Muscle of leg (tissue), 3 donors: ENCODE measurements at regions not wholly inside any gene's neighbourhood (a gene's known extent, or its start where the extent isn't known, plus 50 kb on each side); places are given as distances from the start of the nearest gene placed in this dataset.

Experiments used
- DNase-seq: peaks from one replicate; pipeline ENCODE4 v3.0.0; 2013
- H3K27ac ChIP-seq: one replicate; pipeline ENCODE4 v1.5.1; 2013; ENCODE audit warnings: mild to moderate bottlenecking, low read length, control low read depth
- H3K27me3 ChIP-seq: one replicate; pipeline ENCODE4 v1.6.1; 2013; ENCODE audit warnings: low read length; ENCODE audit not compliant: control insufficient read depth, insufficient read depth
- H3K36me3 ChIP-seq: one replicate; pipeline ENCODE4 v1.6.1; 2013; ENCODE audit warnings: low read length; ENCODE audit not compliant: control insufficient read depth, insufficient read depth
- H3K4me1 ChIP-seq: one replicate; pipeline ENCODE4 v1.6.1; 2013; ENCODE audit warnings: low read length; ENCODE audit not compliant: control insufficient read depth, insufficient read depth
- H3K4me3 ChIP-seq: one replicate; pipeline ENCODE4 v1.5.1; 2013; ENCODE audit warnings: low read length, control low read depth
- H3K9me3 ChIP-seq: replicated peaks from 2 replicates; pipeline ENCODE4 v1.6.1; 2013; ENCODE audit warnings: low read depth, low read length; ENCODE audit not compliant: control insufficient read depth
- WGBS: methylation state at CpG from one replicate; pipeline ENCODE4 v1.1.5; 2013; ENCODE audit warnings: missing lambda C conversion rate; ENCODE audit not compliant: insufficient coverage; 5-methylcytosine and 5-hydroxymethylcytosine counted together

GRCh38 chr7:21367537-21367936, 60.3 kb upstream of the SP4 start:
- no peaks in the 10 kb centered on the region for H3K36me3 ChIP-seq
- H3K27me3 ChIP-seq = no peaks in the 10 kb centered on the region
- no peak overlapping the region for H3K27ac ChIP-seq
- peaks cover 3% of the 10 kb centered on the region for H3K9me3 ChIP-seq
- DNase-seq = no peak
- no peaks in the 10 kb centered on the region for H3K4me1 ChIP-seq
- WGBS = 88% methylated on average over 2 of the region's 10 CpGs
- H3K4me3 ChIP-seq = no peak overlapping the region

GRCh38 chr7:21368317-21368716, 59.6 kb upstream of the SP4 start:
- peaks cover 3% of the 10 kb centered on the region for H3K9me3 ChIP-seq
- DNase-seq = no peak
- H3K36me3 ChIP-seq = no peaks in the 10 kb centered on the region
- H3K27ac ChIP-seq = no peak overlapping the region
- H3K27me3 ChIP-seq = no peaks in the 10 kb centered on the region
- 60% methylated on average over 1 of the region's 1 CpG for WGBS
- no peak overlapping the region for H3K4me3 ChIP-seq
- H3K4me1 ChIP-seq = no peaks in the 10 kb centered on the region

DNA sequence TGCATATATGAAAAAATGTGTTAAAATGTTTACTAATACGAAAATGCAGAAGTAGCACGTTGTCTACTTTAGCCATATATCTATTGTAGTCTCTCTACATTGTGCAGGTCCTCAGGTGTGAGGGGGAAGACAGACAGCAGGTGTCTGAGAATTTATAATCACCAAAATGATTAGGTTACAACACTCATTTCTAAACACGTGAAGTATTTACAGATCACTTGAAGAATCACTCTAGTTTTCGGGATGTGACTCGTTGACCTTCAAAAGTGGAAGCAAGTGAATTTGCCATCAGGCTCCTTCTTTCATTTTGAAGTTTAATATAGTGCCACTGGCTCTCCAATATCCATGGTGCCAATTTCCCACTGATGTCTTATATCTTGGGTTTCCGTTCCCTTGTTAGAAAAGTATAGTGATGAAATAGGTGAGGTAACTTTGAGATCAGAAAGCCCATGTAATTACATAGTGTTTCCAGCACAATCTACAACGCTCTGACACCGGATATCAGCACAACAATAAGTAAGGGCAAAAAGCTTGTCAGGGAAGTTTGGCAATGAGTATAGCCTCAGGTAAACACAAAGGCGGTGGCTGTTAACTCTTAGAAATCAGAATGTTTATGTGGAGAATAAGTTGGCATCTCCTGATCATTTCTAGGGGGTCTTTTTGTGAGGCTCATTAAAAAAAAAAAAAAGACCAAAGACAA, 57.5 kb upstream of the SP4 start:
- no peak for DNase-seq
- Histone ChIP-seq H3K27me3 (no peaks in the 10 kb centered on the region), H3K9me3 (no peaks in the 10 kb centered on the region), H3K27ac (no peak overlapping the region), H3K4me3 (no peak overlapping the region), H3K4me1 (no peaks in the 10 kb centered on the region), H3K36me3 (no peaks in the 10 kb centered on the region)
- 72% methylated on average over 2 of the region's 9 CpGs for WGBS

- Histone ChIP-seq H3K4me1 (no peaks in the 10 kb centered on the region), H3K27me3 (no peaks in the 10 kb centered on the region), H3K4me3 (no peak overlapping the region), H3K36me3 (no peaks in the 10 kb centered on the region), H3K9me3 (no peaks in the 10 kb centered on the region), H3K27ac (no peak overlapping the region)
- no CpG with 5 or more reads among the region's 2 CpGs for WGBS
- DNase-seq = no peak
Measured at GRCh38 chr7:21371360-21371759, 56.5 kb upstream of the SP4 start.

- H3K9me3 ChIP-seq = peaks cover 3% of the 10 kb centered on the region
- no peak overlapping the region for H3K4me3 ChIP-seq
- no peaks in the 10 kb centered on the region for H3K4me1 ChIP-seq
- DNase-seq = no peak
- H3K27ac ChIP-seq = no peak overlapping the region
- no peaks in the 10 kb centered on the region for H3K27me3 ChIP-seq
- WGBS = no CpG with 5 or more reads among the region's 7 CpGs
- H3K36me3 ChIP-seq = no peaks in the 10 kb centered on the region
Measured at GRCh38 chr7:21373031-21373430, 54.9 kb upstream of the SP4 start.

- WGBS = no CpG with 5 or more reads among the region's 2 CpGs
- H3K27me3 ChIP-seq = no peaks in the 10 kb centered on the region
- H3K4me1 ChIP-seq = no peaks in the 10 kb centered on the region
Measured at GRCh38 chr7:21374134-21374533, 53.7 kb upstream of the SP4 start.

GRCh38 chr7:21377545-21377944, 50.3 kb upstream of the SP4 start:
- WGBS = 36% methylated on average over 2 of the region's 2 CpGs

More at GRCh38 chr7:21374134-21374533, 53.7 kb upstream of the SP4 start:
- no peaks in the 10 kb centered on the region for H3K36me3 ChIP-seq
- no peak for DNase-seq
- no peak overlapping the region for H3K27ac ChIP-seq
- no peak overlapping the region for H3K4me3 ChIP-seq
- peaks cover 3% of the 10 kb centered on the region for H3K9me3 ChIP-seq

More at GRCh38 chr7:21377545-21377944, 50.3 kb upstream of the SP4 start:
- no peaks in the 10 kb centered on the region for H3K36me3 ChIP-seq
- H3K4me3 ChIP-seq = no peak overlapping the region
- H3K27ac ChIP-seq = no peak overlapping the region
- DNase-seq = no peak
- peaks cover 3% of the 10 kb centered on the region for H3K9me3 ChIP-seq
- H3K4me1 ChIP-seq = no peaks in the 10 kb centered on the region
- H3K27me3 ChIP-seq = no peaks in the 10 kb centered on the region
